ENCODE measurements at regions not wholly inside any gene's neighbourhood (a gene's known extent, or its start where the extent isn't known, plus 50 kb on each side); places are given as distances from the start of the nearest gene placed in this dataset.
"Not testable (repeated sequence)": the region's sequence is repeated elsewhere in the genome, so short reads cannot be mapped to it uniquely, and the experiment has no call there.

DNA sequence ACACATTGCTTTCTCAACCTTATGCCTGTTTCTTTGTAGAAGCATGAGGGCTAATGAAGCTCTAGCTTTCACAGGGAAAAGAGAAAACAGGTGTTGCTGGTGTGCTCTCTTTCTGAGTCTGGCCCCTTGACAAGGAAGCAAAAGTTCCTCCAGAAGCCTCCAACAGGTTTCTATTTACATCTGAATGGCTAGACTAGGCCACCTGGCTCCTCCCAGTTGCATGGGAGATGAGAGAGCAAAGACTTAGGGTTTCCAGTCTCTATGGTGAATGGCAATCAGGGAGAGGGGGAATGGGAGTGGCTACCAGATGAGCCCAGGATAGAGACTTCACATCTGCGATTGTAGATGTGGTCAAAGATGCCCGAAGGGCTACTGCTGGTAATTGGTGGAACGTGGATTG, 138.1 kb upstream of the PLXNC1 start:
- TF ChIP-seq CTCF (IDR thresholded peaks at IDR 0.05; ENCODE audit: low read depth, low read length, missing control alignments): no peak
- H3K4me3 ChIP-seq (ENCODE audit: low read depth, low read length): no peak overlapping the region
- no peak for DNase-seq (ENCODE audit: low read depth)

DNA sequence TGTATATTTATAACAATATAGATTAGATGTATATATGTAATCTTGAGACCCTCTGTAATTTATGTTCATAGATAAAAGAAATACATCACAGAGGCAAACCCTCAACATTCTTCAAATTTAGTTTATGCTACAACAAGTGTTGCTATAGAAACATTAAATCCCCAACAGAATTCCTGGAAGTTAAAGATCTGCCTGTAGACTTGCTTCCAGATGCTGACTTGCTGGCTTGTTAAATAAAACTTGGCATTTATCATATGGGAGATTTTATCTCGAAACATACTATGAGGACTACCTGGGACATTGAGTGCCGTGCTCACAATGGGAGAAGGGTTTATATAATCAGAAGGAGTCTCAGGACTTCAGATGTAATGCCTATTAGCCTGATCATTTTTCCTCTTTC, 136.3 kb upstream of the PLXNC1 start:
- DNase-seq (ENCODE audit: low read depth): no peak
- TF ChIP-seq CTCF (IDR thresholded peaks at IDR 0.05; ENCODE audit: low read depth, low read length, missing control alignments): no peak

GRCh38 chr12:94012590-94012989, 135.8 kb upstream of the PLXNC1 start:
- no peak for DNase-seq (ENCODE audit: low read depth)
- no peak for TF ChIP-seq CTCF (IDR thresholded peaks at IDR 0.05; ENCODE audit: low read depth, low read length, missing control alignments)
- H3K4me3 ChIP-seq (ENCODE audit: low read depth, low read length): no peak overlapping the region

More for the DNA sequence above, 136.3 kb upstream of the PLXNC1 start:
- no peak overlapping the region for H3K4me3 ChIP-seq (ENCODE audit: low read depth, low read length)

DNA sequence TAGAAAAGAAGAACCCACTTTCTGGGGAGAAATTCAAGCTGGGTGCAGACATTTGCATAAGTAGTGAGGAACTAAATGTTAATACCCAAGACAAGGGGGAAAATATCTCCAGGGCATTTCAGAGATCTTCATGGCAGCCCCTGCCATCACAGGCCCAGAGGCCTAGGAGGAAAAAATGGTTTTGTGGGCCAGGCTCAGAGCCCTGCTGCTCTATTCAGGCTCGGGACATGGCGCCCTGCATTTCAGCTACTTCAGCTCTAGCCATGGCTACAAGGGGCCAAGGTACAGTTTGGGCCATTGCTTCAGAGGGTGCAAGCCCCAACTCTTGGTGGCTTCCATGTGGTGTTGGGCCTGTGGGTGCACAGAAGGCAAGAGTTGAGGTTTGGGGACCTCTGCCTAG, 131.1 kb upstream of the PLXNC1 start:
- not testable (repeated sequence) for H3K4me3 ChIP-seq (ENCODE audit: low read depth, low read length)

DNA sequence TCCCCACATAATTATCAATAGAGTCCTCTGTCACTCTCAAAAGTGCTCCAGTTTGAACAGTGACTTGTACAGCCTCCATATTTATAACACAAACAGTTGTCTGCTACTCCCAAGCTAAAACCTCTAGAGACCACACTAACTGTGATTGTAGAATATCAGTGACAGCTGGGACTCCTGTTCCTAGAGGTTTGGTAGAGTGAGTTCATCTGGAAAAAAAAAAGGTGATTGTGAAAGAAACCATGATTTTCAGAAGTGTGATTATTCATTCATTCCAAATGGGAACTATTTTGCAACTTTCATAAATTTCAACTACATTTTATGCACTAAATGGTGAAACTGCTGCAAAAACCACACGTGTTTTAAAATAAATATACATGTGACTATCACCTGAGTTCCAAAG, 128.0 kb upstream of the PLXNC1 start:
- no peak for DNase-seq (ENCODE audit: low read depth)
- TF ChIP-seq CTCF (IDR thresholded peaks at IDR 0.05; ENCODE audit: low read depth, low read length, missing control alignments): no peak
- H3K4me3 ChIP-seq (ENCODE audit: low read depth, low read length): no peak overlapping the region

More for the DNA sequence above, 131.1 kb upstream of the PLXNC1 start:
- not testable (repeated sequence) for DNase-seq (ENCODE audit: low read depth)

GRCh38 chr12:94023879-94024278, 124.5 kb upstream of the PLXNC1 start:
- no peak for TF ChIP-seq CTCF (IDR thresholded peaks at IDR 0.05; ENCODE audit: low read depth, low read length, missing control alignments)
- no peak overlapping the region for H3K4me3 ChIP-seq (ENCODE audit: low read depth, low read length)
- DNase-seq (ENCODE audit: low read depth): no peak

- H3K4me3 ChIP-seq (ENCODE audit: low read depth, low read length): no peak overlapping the region
- no peak for DNase-seq (ENCODE audit: low read depth)
- TF ChIP-seq CTCF (IDR thresholded peaks at IDR 0.05; ENCODE audit: low read depth, low read length, missing control alignments): no peak
Measured at GRCh38 chr12:94025068-94025467, 123.3 kb upstream of the PLXNC1 start.

GRCh38 chr12:94025756-94026155, 122.6 kb upstream of the PLXNC1 start:
- H3K4me3 ChIP-seq (ENCODE audit: low read depth, low read length): no peak overlapping the region
- no peak for DNase-seq (ENCODE audit: low read depth)
- TF ChIP-seq CTCF (IDR thresholded peaks at IDR 0.05; ENCODE audit: low read depth, low read length, missing control alignments): no peak

All from GM12864 (cell line).